SK-N-SH treated with all-trans-retinoic acid at 6 μM for 48 hours (cell line): ENCODE measurements at regions not wholly inside any gene's neighbourhood (a gene's known extent, or its start where the extent isn't known, plus 50 kb on each side); places are given as distances from the start of the nearest gene placed in this dataset.

Experiments
- BACH2 ChIP-seq: fragments of 250-450 bp; sonication (Bioruptor Pico); IDR thresholded peaks from 2 replicates; pipeline ENCODE4 v1.9.0; 2021; ENCODE audit warnings: mild to moderate bottlenecking, borderline replicate concordance
- PATZ1 ChIP-seq: fragments of 250-450 bp; sonication (Bioruptor Pico); IDR thresholded peaks from 2 replicates; pipeline ENCODE4 v1.8.0; 2020; ENCODE audit warnings: mild to moderate bottlenecking, moderate library complexity, borderline replicate concordance

GRCh38 chr14:34359420-34360117 lies 102.5 kb downstream of the SPTSSA start:
- TF ChIP-seq BACH2 (CRISPR knock-in tag) (no peak), PATZ1 (CRISPR knock-in tag) (no peak)
